Suprapubic skin (tissue), 4 donors: ENCODE measurements at regions not wholly inside any gene's neighbourhood (a gene's known extent, or its start where the extent isn't known, plus 50 kb on each side); places are given as distances from the start of the nearest gene placed in this dataset.

ENCODE experiments used
- DNase-seq, 2 donors: peaks; one replicate each; pipeline ENCODE4 v3.0.0-alpha.2; 2019; ENCODE audit warnings: low spot score in 2 of 2
- H3K27ac ChIP-seq: fragments of 200-600 bp; sonication (generic); one replicate; pipeline ENCODE4 v1.5.1; 2019
- H3K27me3 ChIP-seq: fragments of 200-600 bp; sonication (generic); one replicate; pipeline ENCODE4 v1.5.1; 2019
- H3K36me3 ChIP-seq: fragments of 200-600 bp; sonication (generic); one replicate; pipeline ENCODE4 v1.5.1; 2019
- H3K4me1 ChIP-seq: fragments of 200-600 bp; sonication (generic); one replicate; pipeline ENCODE4 v1.5.1; 2019
- H3K4me3 ChIP-seq: fragments of 200-600 bp; sonication (generic); one replicate; pipeline ENCODE4 v1.5.1; 2019; ENCODE audit warnings: mild to moderate bottlenecking
- H3K9me3 ChIP-seq: fragments of 200-600 bp; sonication (generic); one replicate; pipeline ENCODE4 v1.5.1; 2019
- CTCF ChIP-seq, 2 donors: fragments of 200-600 bp in 1 of 2; fragments of 450-650 bp in 1 of 2; sonication (generic) in 1 of 2; IDR thresholded peaks; one replicate each; pipeline ENCODE4 v1.5.1; 2016 to 2019; ENCODE audit warnings: antibody characterized with exemption in 2 of 2, mild to moderate bottlenecking in 1 of 2, moderate library complexity in 1 of 2
- EP300 ChIP-seq: sonication (generic); formaldehyde crosslinking; IDR thresholded peaks from one replicate; pipeline ENCODE4 v1.6.1; 2017; ENCODE audit warnings: antibody characterized with exemption
- POLR2A ChIP-seq, 2 donors: fragments of 450-650 bp; IDR thresholded peaks; one replicate each; pipeline ENCODE4 v1.6.1; 2017; ENCODE audit warnings: antibody characterized with exemption in 2 of 2, mild to moderate bottlenecking in 2 of 2, moderate library complexity in 2 of 2
- POLR2AphosphoS5 ChIP-seq, 3 donors: sonication (generic); formaldehyde crosslinking; IDR thresholded peaks; one replicate each; pipeline ENCODE4 v1.6.1; 2017; ENCODE audit warnings: antibody characterized with exemption in 3 of 3
- WGBS: methylation state at CpG from one replicate; pipeline ENCODE4 v1.1.5; 2018; 5-methylcytosine and 5-hydroxymethylcytosine counted together

- H3K4me3 ChIP-seq: no peak overlapping the region
- H3K27ac ChIP-seq: no peak overlapping the region
- H3K27me3 ChIP-seq: no peaks in the 10 kb centered on the region
- WGBS: 81% methylated on average over 1 of the region's 1 CpG
- no peaks in the 10 kb centered on the region for H3K9me3 ChIP-seq
- H3K36me3 ChIP-seq: no peaks in the 10 kb centered on the region
- H3K4me1 ChIP-seq: no peaks in the 10 kb centered on the region
- TF ChIP-seq POLR2AphosphoS5 (IDR thresholded peaks at IDR 0.05) (no peak), EP300 (no peak), CTCF (IDR thresholded peaks at IDR 0.05) (no peak), POLR2A (IDR thresholded peaks at IDR 0.05) (no peak)
- no peak for DNase-seq
These were observed 49.9 kb upstream of the PNPT1 start for GRCh38 chr2:55743583-55743982.
